ENCODE measurements at regions not wholly inside any gene's neighbourhood (a gene's known extent, or its start where the extent isn't known, plus 50 kb on each side); places are given as distances from the start of the nearest gene placed in this dataset.

DNA sequence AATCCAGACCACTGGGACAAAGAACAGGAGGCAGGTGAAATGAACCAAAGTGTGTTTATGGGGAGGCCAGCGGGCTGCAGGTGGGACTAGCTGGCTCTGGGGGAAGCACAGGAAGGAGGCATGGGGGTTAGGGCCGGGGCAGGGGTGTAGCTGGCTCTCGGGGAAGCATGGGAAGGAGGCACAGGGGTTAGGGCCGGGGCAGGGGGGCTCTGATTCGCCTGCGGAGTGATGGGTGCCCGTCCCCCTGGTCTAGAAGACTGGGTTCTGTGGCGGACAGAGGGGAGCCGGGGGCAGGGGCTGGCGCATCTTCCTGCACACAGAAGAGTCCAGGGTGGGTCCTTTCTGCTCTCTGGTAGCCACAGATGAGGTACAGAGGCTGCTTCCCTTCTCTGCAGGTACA is 310.3 kb downstream of the TMEM121 start:
- TF ChIP-seq, protein P1, sequence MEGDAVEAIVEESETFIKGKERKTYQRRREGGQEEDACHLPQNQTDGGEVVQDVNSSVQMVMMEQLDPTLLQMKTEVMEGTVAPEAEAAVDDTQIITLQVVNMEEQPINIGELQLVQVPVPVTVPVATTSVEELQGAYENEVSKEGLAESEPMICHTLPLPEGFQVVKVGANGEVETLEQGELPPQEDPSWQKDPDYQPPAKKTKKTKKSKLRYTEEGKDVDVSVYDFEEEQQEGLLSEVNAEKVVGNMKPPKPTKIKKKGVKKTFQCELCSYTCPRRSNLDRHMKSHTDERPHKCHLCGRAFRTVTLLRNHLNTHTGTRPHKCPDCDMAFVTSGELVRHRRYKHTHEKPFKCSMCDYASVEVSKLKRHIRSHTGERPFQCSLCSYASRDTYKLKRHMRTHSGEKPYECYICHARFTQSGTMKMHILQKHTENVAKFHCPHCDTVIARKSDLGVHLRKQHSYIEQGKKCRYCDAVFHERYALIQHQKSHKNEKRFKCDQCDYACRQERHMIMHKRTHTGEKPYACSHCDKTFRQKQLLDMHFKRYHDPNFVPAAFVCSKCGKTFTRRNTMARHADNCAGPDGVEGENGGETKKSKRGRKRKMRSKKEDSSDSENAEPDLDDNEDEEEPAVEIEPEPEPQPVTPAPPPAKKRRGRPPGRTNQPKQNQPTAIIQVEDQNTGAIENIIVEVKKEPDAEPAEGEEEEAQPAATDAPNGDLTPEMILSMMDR (IDR thresholded peaks at IDR 0.05; ENCODE audit: low read depth, low read length, missing control alignments): no peak
- DNase-seq (ENCODE audit: extremely low read depth, low read depth): no peak
- no peak overlapping the region for H3K4me3 ChIP-seq (replicated peaks; ENCODE audit: low read depth, low read length)

DNA sequence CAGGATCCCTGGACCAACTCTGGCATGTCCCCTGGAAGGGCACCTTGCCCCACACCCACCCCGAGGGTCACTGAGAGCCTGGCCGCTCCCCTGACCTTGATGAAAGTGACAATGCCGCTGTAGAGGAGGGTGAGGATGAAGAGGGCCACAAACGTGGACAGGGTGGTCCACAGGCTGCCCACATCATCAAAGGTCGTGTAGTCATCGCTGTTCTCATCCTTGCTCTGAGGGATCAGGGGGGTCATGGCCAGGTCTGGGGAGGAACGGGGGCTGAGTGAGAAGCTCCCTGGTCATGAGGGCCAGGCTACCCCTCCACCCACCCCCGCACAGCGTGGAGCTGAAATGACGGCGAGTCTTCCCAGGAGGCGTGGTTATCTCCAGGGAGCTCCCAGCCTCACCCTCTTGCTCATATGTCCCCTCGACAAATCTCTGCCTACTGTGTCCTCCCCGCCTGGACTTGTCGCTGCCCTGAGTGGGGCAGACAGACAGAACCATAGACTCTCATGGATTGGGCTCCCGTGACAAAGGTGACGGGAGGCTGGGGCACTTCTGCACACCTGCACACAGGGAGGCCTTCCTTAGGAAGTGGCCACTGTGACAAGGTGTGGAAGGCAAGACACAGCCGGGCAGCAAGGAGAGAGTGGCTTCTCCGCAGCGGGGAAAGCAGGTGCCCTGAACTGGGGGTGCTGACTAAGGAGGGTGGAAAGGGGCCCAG is 311.1 kb downstream of the TMEM121 start:
- TF ChIP-seq, protein P1 (IDR thresholded peaks at IDR 0.05; ENCODE audit: low read depth, low read length, missing control alignments): no peak
- DNase-seq (ENCODE audit: extremely low read depth, low read depth): no peak
- H3K4me3 ChIP-seq (replicated peaks; ENCODE audit: low read depth, low read length): no peak overlapping the region

DNA sequence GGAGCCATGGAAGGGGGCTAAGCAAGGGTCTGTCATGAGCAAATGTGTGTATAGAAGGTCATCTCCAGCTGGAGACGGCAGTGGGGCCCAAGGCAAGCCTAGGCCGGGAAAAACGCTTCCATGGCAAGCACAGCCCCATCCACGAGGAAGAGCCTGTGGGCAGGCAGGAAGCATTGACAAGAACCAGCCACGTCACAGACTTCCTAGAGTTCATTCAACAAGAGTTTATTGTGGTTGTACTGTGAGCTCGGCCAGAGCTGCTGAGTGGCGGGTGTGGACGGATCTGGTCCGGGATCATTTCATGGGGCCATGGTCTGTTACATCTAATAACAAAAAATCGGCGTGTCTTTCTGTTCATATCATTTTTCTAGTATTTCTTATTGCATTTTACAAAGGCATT is 311.7 kb downstream of the TMEM121 start:
- DNase-seq (ENCODE audit: extremely low read depth, low read depth): no peak
- TF ChIP-seq, protein P1 (IDR thresholded peaks at IDR 0.05; ENCODE audit: low read depth, low read length, missing control alignments): no peak
- H3K4me3 ChIP-seq (replicated peaks; ENCODE audit: low read depth, low read length): no peak overlapping the region

DNA sequence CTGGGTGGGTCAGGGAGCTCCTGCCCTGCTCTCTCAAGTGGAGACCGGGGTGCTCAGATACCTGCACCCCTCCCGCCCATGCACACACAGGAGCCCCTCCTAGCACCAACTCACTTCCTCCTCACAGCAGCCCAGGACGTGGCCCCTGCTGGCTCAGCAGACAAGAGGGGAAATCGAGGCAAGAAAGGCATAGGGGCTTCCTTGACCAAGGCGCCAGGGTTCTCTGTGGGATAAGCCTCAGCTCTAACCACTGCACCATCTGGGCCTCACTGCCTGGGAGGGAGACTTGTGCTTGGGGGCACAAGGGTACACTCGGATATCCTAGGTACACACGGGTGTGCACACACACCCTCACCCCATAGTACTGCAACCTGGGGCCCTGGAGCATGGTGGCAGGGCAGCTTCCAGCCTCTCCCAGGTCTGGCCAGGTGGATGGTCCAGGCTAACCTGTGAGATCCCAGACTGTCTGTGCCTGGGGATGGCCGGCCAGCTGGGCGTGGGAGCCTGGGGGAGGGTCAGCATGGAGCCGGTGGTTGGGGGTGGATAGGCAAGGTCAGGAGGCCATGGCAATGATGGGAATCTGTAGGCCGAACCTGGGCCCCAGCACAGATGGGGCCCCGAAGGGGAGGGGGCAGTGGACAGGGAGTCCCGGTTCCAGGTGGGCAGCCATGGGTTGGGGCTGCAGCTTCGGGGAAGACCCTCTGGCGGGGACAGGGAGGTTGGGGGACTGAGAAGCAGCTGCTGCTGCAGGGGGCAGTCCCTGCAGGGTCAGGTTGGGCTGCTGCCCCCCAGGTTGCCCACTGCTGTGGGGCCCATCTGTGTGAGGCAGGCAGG is 312.4 kb downstream of the TMEM121 start:
- DNase-seq (ENCODE audit: extremely low read depth, low read depth): no peak
- no peak overlapping the region for H3K4me3 ChIP-seq (replicated peaks; ENCODE audit: low read depth, low read length)
- TF ChIP-seq, protein P1 (IDR thresholded peaks at IDR 0.05; ENCODE audit: low read depth, low read length, missing control alignments): no peak

DNA sequence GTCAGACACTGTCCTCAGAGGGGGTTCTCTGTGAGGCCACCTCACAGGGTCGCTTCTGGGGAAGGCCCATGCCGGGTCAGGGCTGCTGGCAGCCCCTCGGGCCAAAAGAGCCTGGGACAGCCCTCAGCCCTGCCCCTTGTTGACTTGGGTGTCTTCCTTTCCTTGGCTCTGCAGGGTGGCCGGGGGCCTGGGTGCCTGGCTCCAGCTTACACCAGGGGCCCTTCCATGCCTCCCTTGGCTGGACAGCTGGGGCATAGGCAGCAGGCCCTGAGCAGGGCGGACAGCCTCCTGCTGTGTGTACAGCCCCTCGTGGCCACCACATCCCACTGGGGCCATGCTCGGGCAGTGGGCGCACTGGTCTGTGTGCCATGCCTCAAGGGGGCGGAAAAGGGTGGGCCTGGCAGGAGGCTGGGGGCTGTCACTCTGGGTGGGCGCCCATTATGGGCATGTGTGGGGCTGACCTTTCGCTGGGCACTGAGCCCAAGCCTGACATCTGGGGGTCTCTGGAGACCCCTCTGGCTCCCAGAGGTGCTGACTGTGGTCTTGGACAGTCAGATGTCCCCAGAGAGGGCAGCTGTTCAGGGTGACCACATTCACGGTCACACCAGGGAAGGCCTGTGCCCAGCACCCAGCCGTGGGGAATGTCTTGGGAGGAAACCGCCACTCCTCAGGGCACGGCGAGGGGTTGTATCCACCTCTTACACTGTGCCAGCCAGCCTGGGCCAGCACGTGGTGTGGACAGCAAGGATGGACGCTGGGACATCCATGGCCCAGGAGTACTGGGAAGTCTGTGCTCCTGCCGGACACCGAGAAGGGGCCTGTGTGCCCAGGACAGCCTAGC is 313.3 kb downstream of the TMEM121 start:
- no peak for DNase-seq (ENCODE audit: extremely low read depth, low read depth)
- H3K4me3 ChIP-seq (replicated peaks; ENCODE audit: low read depth, low read length): no peak overlapping the region
- TF ChIP-seq, protein P1 (IDR thresholded peaks at IDR 0.05; ENCODE audit: low read depth, low read length, missing control alignments): no peak

DNA sequence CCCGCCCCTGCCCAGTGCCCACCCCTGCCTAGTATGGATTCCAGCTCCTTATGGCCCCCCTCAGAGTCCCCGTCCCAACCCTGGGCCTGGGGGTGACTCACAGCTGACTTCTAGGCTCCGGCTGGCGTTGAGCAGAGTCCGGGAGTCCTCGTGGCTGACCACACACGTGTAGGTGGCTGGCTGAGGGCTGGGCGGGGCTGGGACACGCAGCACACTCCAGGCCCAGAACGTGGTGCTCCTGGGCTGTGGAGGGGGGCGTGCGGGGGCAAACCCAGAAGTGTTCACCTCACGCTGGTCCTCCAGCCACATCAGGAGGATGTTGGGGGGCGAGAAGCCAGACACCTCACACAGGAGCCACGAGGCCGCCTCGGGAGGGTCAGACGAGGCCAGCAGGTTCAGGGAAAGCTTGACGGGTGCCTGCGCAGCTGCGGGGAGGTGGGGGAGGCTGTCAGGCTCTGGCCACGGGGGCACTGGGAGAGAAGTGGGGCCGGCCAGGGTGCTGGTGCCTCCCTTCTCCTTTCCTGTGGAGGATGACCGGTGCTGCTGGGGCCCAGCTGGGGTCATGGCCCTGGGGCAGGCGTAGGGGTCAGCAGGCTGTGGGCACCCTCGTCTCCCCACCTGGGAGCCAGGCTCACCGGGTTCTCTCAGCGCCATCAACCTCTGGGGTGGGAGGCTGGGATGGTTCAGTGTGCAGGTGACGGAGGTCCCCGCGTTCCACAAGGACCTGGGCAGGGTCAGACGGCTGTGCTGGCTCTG is 314.1 kb downstream of the TMEM121 start:
- no peak for DNase-seq (ENCODE audit: extremely low read depth, low read depth)
- no peak overlapping the region for H3K4me3 ChIP-seq (replicated peaks; ENCODE audit: low read depth, low read length)
- TF ChIP-seq, protein P1 (IDR thresholded peaks at IDR 0.05; ENCODE audit: low read depth, low read length, missing control alignments): no peak

All from HFF-Myc (cell line).